AG04450 (cell line): ENCODE measurements at regions not wholly inside any gene's neighbourhood (a gene's known extent, or its start where the extent isn't known, plus 50 kb on each side); places are given as distances from the start of the nearest gene placed in this dataset.

Source experiments
- CTCF ChIA-PET: fragments of 300-600, 350-600 bp; formaldehyde crosslinking; extraction: SDS; loops from one replicate; lab custom pipeline; 2022; ENCODE audit warnings: antibody characterized with exemption, inconsistent platforms; lab: Charles Lee
- POLR2A ChIA-PET: fragments of 350-600 bp; formaldehyde crosslinking; extraction: SDS; loops from one replicate; lab custom pipeline; 2021; ENCODE audit warnings: antibody characterized with exemption, inconsistent platforms; lab: Yijun Ruan, JAX
- DNase-seq: peaks from one replicate; pipeline ENCODE4 v3.0.0-alpha.2; 2011; ENCODE audit warnings: low read depth, low spot score
- H3K27ac ChIP-seq: one replicate; pipeline ENCODE4 v1.5.1; 2012; ENCODE audit warnings: low read depth, low read length, control low read depth
- H3K27me3 ChIP-seq: one replicate; pipeline ENCODE4 v1.6.0; 2012; ENCODE audit warnings: low read length; ENCODE audit not compliant: control insufficient read depth, insufficient read depth
- H3K4me3 ChIP-seq: 2 replicates; pipeline ENCODE4 v1.5.1; 2011; ENCODE audit warnings: mild to moderate bottlenecking, low read depth, low read length, control low read depth
- H3K9me3 ChIP-seq: 2 replicates; pipeline ENCODE4 v1.5.1; 2012; ENCODE audit warnings: low read length; ENCODE audit not compliant: control insufficient read depth, insufficient read depth
- TF ChIP-seq, protein P1 (sequence below): IDR thresholded peaks from 2 replicates; pipeline ENCODE4 v1.5.1; 2011; ENCODE audit warnings: low read depth, low read length, control low read depth, inconsistent platforms

- H3K9me3 ChIP-seq = no peaks in the 10 kb centered on the region
- no peak overlapping the region for H3K27ac ChIP-seq
- H3K4me3 ChIP-seq = no peak overlapping the region
- POLR2A ChIA-PET = no interaction called here
- DNase-seq = no peak
- TF ChIP-seq, protein P1, sequence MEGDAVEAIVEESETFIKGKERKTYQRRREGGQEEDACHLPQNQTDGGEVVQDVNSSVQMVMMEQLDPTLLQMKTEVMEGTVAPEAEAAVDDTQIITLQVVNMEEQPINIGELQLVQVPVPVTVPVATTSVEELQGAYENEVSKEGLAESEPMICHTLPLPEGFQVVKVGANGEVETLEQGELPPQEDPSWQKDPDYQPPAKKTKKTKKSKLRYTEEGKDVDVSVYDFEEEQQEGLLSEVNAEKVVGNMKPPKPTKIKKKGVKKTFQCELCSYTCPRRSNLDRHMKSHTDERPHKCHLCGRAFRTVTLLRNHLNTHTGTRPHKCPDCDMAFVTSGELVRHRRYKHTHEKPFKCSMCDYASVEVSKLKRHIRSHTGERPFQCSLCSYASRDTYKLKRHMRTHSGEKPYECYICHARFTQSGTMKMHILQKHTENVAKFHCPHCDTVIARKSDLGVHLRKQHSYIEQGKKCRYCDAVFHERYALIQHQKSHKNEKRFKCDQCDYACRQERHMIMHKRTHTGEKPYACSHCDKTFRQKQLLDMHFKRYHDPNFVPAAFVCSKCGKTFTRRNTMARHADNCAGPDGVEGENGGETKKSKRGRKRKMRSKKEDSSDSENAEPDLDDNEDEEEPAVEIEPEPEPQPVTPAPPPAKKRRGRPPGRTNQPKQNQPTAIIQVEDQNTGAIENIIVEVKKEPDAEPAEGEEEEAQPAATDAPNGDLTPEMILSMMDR = no peak
- CTCF ChIA-PET = no interaction called here
- H3K27me3 ChIP-seq = peaks cover 5% of the 10 kb centered on the region
Measured at GRCh38 chr5:56656846-56657726, 158.3 kb upstream of the MAP3K1 start.

DNA sequence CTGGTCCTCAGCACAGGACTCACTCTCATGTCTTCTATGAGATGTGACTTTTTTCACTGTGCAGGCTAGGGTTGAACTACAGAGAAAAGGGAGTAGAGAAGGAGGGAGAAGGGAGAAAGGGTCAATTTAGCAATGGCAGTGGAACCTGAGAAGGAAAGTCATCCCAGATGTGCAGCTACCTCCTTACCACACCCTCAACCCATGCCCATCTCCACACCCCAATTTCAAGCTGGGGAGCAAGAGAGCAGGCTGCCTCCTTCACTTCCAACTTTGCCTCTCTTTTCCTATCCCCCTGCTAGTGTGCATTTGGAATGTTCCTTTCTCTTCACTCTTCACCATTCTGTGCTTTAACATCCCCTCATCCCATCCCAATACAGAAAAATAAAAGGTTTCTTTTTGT is 163.5 kb upstream of the MAP3K1 start:
- Histone ChIP-seq H3K4me3 (no peak overlapping the region), H3K9me3 (no peaks in the 10 kb centered on the region), H3K27me3 (peaks cover 3% of the 10 kb centered on the region), H3K27ac (no peak overlapping the region)
- ChIA-PET CTCF (no interaction called here), POLR2A (no interaction called here)
- TF ChIP-seq, protein P1 = no peak
- no peak for DNase-seq

- Histone ChIP-seq H3K27me3 (peaks cover 3% of the 10 kb centered on the region), H3K27ac (no peak overlapping the region), H3K4me3 (no peak overlapping the region), H3K9me3 (no peaks in the 10 kb centered on the region)
- TF ChIP-seq, protein P1 = no peak
- CTCF ChIA-PET = interaction anchor here (1.0 kb wide), 1 partner anchor 10 kb away, joined by 3 read pairs; no protein-coding TSS in a partner anchor
- DNase-seq = no peak
- POLR2A ChIA-PET = no interaction called here
Measured at GRCh38 chr5:56650386-56650785, 165.0 kb upstream of the MAP3K1 start.

GRCh38 chr5:56649569-56649968 is 165.8 kb upstream of the MAP3K1 start:
- POLR2A ChIA-PET = no interaction called here
- no peak overlapping the region for H3K4me3 ChIP-seq
- CTCF ChIA-PET = interaction anchor here (0.6 to 1.0 kb wide), 2 partner anchors 9 to 703 kb away, joined by 3 read pairs; no protein-coding TSS in a partner anchor

More at GRCh38 chr5:56649569-56649968, 165.8 kb upstream of the MAP3K1 start:
- DNase-seq = no peak
- TF ChIP-seq, protein P1 = no peak
- H3K27me3 ChIP-seq = peaks cover 1% of the 10 kb centered on the region
- H3K27ac ChIP-seq = no peak overlapping the region
- no peaks in the 10 kb centered on the region for H3K9me3 ChIP-seq
